Cerebellar nuclear complex (tissue), 1 donor: ENCODE measurements at regions not wholly inside any gene's neighbourhood (a gene's known extent, or its start where the extent isn't known, plus 50 kb on each side); places are given as distances from the start of the nearest gene placed in this dataset.
A peak's percentile ranks its signal among the peaks of the same experiment; 100 is the strongest.

Source experiments
- DNase-seq, 2 experiments: peaks; one replicate each; lab custom pipeline; 2025; lab: John Stamatoyannopoulos, UW

DNA sequence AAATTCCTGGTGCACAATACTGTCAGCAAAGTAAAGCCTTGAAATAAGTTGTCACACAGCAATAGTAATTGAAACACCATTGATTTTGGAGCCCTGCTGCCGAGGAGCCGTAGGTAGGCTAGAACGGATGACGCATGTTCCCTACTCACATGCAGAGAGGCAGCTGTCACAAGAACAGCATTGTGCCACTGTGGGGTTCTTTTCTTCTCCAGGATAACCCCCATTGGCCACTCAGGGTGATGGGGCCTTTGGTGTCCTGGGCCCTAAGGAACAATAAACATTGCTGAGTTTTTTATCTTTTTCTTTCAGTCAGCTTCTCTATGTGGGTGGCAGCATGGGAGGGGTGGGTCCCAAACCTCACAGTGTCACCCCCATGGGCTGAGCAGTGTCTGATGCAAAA, 542.3 kb downstream of the BCOR start:
- DNase-seq = no peak

DNA sequence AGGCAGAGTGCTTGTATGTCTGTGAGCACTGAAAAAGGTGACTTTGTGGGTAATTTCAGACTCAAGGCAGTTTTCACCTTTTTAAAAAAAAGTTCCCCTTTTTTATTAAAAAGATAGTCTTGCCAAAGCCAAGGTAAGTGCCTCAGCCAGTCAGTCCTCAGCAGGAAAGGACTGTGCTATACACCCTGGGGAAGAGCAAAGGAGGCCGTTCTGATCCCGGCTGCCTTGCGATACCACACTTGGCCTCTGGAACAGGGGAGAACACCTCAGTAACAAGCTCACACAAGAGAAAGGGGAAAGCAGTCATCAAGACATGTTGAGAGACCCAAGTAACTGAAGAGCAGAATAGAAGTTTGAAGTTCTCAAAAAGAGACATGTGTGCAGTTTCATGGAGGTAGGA, 541.7 kb downstream of the BCOR start:
- no peak for DNase-seq

DNA sequence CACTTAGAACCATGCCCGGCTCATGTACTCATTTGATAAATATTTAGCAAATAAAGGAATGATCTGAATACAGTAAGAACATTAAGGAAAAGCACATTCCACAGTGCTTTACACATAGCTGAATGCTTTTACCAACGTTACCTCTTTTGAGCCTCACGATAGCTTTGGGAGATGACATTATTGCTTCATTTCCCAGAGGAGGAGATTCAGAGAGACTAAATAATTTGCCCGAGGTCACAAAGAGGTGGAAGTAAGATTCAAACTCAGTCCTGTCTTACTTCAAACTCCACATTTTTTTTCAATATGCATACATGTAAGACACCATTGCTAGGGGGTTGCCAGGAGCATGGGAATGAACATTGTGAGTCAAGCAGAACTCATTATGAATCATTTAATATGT, 538.5 kb downstream of the BCOR start:
- no peak for DNase-seq

DNA sequence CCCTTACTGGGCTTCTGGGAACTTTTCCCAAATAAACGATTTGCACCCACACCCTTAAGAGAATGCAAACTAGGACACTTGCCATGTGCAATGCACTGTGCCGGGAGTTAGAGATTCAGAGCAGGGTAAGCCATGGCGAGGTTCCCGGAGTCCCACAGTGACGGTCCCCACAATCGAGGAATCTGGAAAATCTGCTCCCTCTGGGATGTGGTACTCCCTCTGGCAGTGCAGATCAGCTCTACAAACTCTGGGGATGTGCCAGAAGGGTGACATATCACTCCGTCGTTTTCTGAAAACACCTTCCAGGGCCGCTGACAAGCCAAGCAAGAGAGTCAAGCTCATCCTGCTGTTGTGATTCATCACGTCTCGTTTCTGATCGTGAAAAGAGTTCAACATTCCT, 537.5 kb downstream of the BCOR start:
- DNase-seq = no peak

DNA sequence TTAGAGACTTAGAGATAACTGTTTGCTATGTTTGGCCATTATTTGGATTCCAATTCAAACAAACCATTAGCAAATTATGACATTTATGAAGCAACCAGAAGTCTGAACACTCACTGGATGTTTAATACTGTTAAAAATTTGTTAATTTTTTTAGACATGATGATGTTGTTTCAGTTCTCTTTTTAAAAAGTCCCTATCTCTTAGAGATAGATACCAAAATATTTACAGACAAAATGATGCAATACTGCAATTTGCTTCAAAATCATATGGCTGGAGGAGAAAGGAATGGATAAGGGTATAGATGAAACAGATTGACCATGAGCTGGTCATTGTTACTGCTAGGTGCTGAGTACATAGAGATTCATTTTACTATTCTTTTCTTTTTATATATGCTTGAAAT, 534.6 kb downstream of the BCOR start:
- DNase-seq = no peak

DNA sequence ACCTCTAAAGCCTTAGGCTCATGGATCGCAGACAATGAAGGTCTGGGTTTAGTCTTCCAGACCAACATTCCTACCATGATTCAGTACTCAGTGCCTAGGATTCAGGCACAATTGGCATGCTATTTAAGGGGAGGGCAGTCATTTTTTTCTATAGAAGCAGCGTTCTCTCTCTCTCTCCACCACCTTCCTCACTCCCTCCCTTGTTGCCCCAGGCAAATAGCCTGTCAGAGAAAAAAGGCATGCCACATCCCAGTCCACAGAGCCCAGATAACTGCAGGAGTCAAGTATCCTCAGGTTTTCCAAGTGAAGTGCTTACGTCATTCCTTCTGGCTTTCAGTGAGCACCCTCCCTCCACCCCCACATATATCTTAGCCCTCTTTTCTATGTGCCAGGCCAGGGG, 533.0 kb downstream of the BCOR start:
- DNase-seq = no peak

DNA sequence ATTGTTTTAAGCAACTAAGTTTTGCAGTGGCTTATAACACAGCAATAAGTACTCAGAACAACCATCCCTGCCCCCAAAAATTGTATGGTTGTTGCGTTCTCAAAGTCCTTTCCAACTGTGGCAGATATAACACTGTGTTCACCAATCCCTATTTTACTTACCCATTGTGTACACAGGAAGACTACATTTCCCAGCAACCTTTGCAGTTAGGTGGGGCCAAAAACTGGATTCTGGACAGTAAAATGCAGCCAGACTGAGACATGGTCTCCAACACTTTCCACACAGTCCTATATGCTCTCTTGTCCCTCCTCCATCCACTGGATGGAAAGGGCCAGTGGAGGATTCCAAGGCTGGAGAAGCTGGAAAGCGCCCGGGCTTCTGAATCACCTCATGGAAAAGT, 523.6 kb downstream of the BCOR start:
- DNase-seq = no peak

DNA sequence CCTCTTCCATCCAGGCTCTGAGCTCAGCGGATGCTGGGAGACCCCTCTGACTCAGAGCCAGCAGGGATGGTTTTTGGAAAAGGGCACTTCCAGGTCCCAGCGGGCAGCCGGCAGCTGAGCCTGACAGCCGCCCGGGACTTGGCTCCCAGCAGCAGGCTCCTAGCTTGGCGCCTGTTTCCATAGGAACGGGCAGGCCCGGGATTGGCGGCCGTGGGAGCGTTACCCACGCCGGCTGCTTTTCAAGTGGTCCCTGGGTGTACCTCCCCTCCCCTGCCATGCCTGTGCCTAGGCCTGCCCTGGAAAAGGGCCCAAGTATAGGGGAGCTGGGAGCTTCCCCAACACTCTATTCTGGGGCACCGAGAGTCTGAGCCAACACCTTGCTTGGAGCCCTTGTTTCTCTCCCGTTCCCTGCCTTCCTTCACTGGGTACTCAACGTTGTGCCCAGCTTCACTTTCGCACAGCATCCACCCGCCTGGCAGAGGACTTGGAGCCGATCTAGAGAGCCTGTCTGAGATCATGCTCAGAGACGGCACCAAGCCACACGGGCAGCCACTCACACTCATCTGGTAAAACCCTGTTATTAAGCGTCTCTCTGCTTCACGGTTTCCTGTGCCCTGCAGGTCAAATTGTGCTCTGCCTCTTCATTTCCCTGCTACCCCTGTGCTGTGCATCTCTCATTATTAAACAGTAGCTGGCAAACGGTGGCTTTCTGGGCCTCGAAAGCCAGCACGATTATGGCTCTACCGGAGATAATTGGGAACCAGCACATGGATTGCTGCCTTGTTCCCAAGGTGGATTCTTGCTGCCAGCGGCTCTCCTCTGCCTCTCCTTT, 521.5 kb downstream of the BCOR start:
- no peak for DNase-seq

DNA sequence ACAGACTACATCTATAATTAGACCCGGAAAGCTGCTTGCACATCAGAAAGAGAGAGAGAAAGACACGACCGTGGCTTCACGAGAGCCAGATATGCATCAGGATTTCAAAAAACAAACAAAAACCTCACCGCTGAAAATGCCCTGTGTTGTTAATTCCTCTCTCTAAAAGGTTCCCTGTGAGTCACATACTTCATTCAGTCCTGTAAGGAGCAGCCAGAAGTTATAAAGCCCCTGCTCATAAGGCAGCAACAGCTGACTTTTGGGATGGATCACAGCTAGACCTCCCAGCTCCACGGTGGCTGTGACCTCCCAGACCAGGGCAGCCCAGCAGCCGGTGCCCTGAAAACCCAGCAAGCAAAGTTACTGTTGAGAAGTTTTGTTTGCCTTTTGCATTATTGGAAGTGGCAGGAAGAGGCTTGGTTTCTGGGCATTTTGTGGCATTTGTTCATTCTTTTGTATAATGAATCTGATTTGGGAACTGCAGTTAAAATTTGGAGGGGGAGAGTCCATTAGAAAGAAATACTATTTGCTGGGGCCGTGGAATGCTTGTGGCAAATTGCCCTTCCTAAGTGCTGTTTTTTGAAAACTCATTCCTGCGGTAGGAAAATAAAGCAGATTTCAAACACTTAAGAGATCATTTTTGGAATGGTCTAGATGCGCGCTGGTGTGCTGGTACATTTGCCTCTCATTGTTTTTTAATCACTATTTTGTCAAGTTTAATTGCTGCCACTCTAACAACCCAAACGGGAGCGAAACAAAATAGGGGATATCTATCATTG, 520.4 kb downstream of the BCOR start:
- DNase-seq = no peak

DNA sequence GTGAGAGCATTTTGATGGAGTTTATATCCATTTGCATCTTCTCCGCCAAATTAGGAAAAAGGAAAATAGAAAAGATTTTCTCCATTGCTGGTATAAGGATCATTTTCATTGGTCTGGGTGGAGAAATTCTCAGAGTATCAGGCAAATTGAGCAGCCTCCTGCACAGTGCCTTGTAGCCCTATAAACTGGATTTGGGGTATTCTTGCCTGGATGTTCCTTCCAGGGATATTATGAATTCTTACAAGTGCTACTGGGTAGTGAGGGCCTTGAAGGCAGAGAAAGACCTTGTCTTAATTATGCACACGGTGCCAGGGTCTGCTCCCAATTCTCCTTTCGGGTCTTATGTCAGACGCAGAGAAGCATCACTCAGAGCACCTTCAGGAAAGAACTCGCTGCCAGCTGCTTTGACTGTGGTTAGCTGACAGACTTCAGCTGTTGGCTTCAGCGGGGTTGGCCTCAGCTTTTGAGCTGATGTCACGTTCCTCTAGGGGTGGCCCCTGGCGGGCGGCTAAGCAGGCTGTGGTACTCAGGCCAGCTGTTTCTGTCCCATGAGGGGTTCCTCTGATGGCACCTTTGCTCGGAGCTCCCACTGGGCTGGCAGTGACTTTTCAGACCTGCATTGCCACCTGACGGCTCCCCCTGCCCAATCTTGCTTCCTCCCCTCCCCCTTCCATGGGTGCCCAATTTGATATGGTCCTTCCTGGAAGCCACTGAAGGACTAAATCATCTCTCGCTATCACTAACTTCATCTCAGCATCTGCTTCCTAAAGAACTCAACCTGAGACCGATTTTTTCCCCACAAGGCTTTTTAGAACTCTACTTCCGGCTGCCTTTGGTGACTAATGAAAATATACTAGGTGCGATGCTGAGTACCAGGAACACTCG, 519.5 kb downstream of the BCOR start:
- DNase-seq = no peak

DNA sequence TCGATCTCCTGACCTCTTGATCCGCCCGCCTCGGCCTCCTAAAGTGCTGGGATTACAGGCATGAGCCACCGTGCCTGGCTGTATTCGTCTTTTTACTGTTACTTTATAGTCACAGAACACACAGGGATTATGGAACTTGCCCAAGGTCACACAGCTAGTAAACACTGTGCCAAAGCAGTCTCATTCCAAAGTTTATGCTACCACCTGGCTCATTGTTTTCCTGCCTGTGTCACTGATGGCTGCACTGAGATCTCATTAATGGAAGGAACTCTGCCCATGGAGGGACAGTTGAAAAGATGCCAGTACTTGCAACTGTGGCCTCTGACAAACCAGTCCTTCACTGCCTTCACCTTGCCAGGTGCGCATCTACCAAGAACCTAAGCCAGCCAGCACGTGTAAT, 517.7 kb downstream of the BCOR start:
- peak; percentile 10 for DNase-seq

DNA sequence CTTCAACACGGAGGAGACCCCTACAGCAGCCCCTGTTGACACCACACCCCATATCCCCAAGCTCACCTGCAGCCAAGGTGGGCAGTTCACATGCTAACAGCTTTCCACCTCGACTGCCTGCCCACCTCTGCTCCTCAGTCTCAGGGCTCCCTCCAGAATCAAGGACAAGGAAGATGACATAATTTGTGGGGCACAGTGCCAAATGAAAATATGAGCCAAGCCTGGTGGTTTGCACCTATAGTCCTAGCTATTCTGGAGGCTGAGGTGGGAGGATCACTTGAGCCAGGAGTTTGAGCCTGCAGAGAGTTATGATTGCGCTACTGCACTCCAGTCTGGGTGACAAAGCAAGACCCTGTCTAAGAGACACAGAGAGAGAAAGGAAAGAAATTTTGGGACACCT, 516.3 kb downstream of the BCOR start:
- DNase-seq = no peak

DNA sequence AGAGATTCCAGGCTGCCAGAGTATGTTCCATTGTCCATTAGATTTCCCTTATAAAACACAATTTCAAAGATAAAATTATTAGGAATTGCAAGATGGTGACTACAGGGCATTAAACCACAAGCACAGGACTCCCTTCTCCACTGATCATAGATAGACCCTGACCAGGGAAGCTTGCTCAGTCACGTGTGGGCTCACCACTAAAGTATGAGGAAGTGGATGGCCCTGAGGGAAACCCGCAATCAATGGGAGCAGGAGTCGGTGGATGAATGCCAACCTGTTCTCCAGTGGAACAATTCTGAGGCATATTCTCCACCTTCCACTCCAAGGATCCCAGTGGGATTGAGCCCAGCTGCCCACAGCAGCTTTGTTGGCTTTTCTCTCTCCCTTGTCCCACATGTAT, 515.7 kb downstream of the BCOR start:
- DNase-seq = no peak

DNA sequence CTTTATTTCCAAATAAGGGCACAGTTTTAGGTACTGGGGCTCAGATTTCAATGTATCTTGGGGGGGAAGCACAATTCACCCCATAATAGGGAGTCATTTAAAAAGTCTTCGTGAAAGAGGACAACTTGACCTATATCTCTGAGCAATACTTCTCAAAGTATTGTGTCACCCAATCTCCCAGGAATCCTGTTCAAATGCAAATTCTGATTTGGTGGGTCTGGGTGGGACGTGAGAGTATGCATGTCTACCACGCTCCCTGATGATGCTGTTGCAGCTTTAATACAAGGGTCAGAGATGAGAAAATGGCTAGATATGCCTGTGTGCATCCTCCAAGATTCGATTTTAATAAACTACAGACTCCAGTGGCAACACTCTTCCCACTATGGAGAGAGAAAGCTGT, 514.8 kb downstream of the BCOR start:
- DNase-seq = no peak

DNA sequence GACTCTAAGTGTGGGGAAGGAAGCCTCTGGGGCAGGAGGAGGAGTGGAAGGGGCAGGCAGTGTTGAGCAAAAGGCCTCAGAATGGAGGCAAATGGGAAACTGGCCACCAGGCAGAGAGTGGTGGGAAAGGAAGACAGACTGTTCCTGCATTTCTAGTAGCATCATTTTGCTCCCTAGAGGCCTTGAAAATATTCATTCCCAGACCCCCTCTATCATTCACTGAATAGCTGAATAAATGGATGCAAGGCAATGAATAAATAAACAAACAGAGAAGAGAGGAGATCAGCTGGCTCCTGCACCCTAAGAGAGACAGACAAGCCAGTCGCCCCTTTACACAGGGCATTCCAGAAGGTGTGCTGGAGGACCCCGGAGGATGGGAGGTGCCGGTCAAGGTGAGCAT, 511.9 kb downstream of the BCOR start:
- no peak for DNase-seq

DNA sequence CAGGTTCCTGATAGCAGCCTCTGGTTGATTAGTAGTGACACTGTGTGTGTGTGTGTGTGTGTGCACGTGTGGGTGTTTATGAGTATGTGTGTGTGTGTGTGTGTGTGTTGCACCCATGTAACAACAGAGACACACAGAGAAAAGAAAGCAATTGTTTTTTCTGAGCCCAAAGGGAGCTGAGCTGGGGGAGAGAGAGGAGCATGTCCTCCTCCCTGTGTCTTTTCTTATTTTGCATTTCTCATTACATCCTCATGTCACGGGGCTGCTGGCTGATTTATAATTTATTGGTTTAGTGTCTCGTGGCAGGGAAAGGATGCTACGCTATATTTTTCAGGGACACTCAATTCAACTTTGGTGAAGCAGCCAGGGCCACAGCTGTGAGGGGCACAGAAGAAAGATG, 511.4 kb downstream of the BCOR start:
- no peak for DNase-seq

DNA sequence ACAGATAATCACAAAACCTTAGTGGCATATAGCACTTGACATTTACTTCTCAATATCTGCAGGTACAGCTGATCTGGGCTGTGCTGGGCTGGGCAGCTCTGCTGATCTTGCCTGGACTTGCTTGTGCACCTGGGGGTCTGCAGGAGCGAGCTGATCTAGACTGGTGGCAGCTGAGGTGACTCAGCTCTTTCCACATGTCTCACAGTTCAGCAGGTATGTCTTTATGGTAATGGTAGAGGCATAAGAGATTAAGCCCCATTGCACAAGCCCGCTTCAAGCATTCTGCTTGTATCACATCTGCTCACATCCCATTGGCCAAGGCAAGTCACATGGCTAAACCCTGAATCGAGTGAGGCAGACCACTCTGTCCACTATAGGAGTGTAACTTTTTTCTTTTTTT, 506.7 kb downstream of the BCOR start:
- no peak for DNase-seq

DNA sequence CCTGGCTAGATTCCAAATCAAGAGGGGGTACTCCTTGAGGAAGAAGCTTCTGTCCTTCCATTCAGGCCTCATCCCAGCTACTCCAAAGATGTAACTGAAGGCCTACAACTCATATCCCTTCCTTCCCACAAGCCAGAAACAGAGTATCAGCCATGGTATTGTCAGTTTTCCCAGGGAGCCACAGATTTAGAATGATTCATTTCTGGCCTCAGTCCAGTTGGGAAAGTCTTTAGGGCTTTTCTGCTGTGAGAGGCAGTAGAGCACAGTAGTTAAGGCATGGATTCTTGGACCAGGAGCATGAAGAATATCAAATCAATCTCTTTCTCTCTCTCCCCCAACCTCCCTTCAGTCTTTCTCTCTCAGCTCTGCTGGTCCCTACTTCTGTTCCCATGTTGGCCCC, 505.0 kb downstream of the BCOR start:
- DNase-seq = no peak

DNA sequence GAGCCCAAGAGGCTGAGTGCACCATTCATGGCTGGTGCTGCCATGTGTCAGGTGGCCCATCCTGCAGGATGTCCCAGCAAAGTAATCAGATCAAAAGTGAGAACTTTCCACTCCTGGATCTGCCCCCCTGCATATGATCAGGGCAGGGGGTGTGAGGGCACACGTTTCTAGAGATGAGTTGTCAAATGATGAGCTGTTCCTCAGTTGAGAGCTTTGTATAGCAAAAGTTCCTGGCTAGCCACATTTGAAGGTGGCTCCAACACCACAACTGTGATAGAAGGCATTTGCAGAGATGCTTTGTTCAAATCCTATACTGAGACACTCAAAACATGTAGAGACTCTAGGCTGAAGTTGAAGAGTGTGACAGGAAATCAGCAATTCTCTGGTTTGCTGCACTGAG, 501.8 kb downstream of the BCOR start:
- no peak for DNase-seq

DNA sequence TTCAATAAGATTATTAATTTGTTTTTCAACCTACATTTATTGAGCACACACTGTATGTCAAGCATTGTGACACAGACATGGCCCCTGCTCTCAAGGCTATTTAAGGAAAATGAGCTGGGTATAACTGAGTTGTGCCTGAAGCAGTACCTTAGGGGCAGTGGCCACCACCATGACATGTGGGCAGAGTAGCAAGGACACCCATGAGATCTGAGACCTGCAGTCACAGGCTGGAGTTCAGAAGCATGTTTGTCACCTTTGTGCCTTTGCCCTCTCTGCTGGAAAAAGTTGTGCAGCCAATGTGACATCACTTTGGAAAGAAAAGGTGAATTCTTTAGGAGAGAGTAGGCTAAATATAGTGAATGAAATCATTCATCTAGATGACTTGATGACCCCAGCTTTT, 501.3 kb downstream of the BCOR start:
- DNase-seq = no peak

DNA sequence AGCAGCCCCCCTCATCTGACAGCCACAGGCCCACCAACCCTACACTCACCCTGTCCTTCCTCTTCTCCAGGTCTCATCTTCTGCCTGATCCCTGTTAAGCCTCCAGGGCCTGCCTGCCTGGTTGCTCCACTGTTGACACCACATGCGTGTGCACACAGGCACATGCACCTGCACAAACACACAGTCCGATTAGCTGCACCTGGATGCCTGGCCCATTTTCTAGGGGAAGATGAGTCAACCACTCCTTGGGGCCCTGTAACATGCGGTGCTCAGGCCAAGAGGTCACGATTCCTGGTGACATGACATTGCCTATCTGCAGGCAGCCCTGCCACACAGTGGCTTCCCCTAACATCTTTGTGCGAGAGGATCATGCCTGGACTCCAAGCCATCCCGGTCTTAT, 498.4 kb downstream of the BCOR start:
- no peak for DNase-seq

DNA sequence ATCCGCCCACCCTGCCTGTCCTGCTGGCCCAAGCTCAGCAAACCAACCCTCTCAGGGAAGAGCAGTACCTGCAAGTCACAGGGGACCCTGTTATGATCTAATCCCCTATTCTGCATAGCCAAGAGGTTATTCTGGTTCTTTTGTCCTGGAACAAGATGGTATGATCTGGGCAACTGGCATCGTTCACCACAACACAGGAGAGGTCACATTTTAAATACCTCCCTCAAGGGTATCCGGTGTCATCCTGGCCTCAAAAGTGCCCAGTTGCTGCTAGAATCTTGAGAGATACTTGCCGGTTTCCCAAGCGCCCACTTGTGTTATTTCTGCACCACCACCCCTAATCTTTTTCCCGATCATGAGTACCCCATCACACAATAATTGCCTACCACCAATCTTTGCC, 497.5 kb downstream of the BCOR start:
- no peak for DNase-seq
